H1 (cell line): ENCODE measurements at regions not wholly inside any gene's neighbourhood (a gene's known extent, or its start where the extent isn't known, plus 50 kb on each side); places are given as distances from the start of the nearest gene placed in this dataset.

ENCODE experiments used
- CTCF ChIA-PET: fragments of 300-600 bp; sonication (Branson Sonifier 250); formaldehyde crosslinking; loops from one replicate; lab custom pipeline; 2021; ENCODE audit not compliant: partially characterized antibody; lab: Charles Lee
- POLR2A ChIA-PET: fragments of 300-600 bp; sonication (Branson Sonifier 250); formaldehyde crosslinking; loops from one replicate; lab custom pipeline; 2021; ENCODE audit warnings: inconsistent platforms; ENCODE audit not compliant: partially characterized antibody; lab: Charles Lee
- DNase-seq, 2 experiments: peaks; one replicate each; pipeline versions ENCODE4 v3.0.0 to v3.0.0-alpha.2; 2010 to 2022; ENCODE audit warnings: low spot score in 2 of 2, low read depth in 1 of 2, mixed read lengths in 1 of 2
- FAIRE-seq: peaks from 2 replicates; lab custom pipeline; 2011; peaks lifted over from hg19 to GRCh38; lab: Jason Lieb, UNC
- H2AFZ ChIP-seq: 2 replicates; pipeline ENCODE4 v1.8.1; 2012; ENCODE audit warnings: low read length, inconsistent platforms
- H2AK5ac ChIP-seq: 2 replicates; pipeline ENCODE4 v1.6.1; 2013; ENCODE audit warnings: low read depth, low read length
- H2BK120ac ChIP-seq: replicated peaks from 2 replicates; pipeline ENCODE3; 2013; ENCODE audit warnings: low read depth, low read length, inconsistent platforms
- H2BK12ac ChIP-seq: 2 replicates; pipeline ENCODE4 v1.6.1; 2013; ENCODE audit warnings: low read depth, low read length
- H2BK15ac ChIP-seq: 2 replicates; pipeline ENCODE4 v1.6.1; 2013; ENCODE audit warnings: low read length
- H2BK20ac ChIP-seq: 2 replicates; pipeline ENCODE4 v1.6.1; 2013; ENCODE audit warnings: low read length
- H2BK5ac ChIP-seq: 2 replicates; pipeline ENCODE4 v1.6.1; 2013; ENCODE audit warnings: low read depth, low read length
- H3K14ac ChIP-seq: 2 replicates; pipeline ENCODE4 v1.6.1; 2013; ENCODE audit warnings: inconsistent platforms; ENCODE audit not compliant: insufficient read length
- H3K18ac ChIP-seq: 2 replicates; pipeline ENCODE4 v1.6.1; 2013; ENCODE audit warnings: low read length; ENCODE audit errors: extremely low read depth
- H3K23ac ChIP-seq: 2 replicates; pipeline ENCODE4 v1.6.1; 2013; ENCODE audit warnings: inconsistent platforms; ENCODE audit not compliant: insufficient read length
- H3K23me2 ChIP-seq: 2 replicates; pipeline ENCODE4 v1.6.1; 2013; ENCODE audit warnings: low read depth, low read length
- H3K27ac ChIP-seq: 2 replicates; pipeline ENCODE4 v1.6.1; 2011; ENCODE audit warnings: low read depth, low read length, inconsistent platforms
- H3K27me3 ChIP-seq, 4 experiments: replicated peaks in 1 of 4; 1 replicate in 1 of 4; 2 replicates in 3 of 4; pipeline versions ENCODE4 v1.6.1 to v1.8.1; 2011 to 2013; ENCODE audit warnings: low read length in 3 of 4, mild to moderate bottlenecking in 3 of 4, inconsistent platforms in 2 of 4, mixed read lengths in 2 of 4, moderate library complexity in 1 of 4; ENCODE audit not compliant: control insufficient read depth in 3 of 4, insufficient read depth in 3 of 4; ENCODE audit errors: extremely low read depth in 1 of 4
- H3K36me3 ChIP-seq, 4 experiments: 2 replicates each; pipeline versions ENCODE4 v1.6.1 to v1.8.1; 2011 to 2013; ENCODE audit warnings: mild to moderate bottlenecking in 4 of 4, low read length in 3 of 4, moderate library complexity in 2 of 4, control low read depth in 1 of 4, inconsistent platforms in 1 of 4; ENCODE audit not compliant: insufficient read depth in 4 of 4, control insufficient read depth in 2 of 4
- H3K4ac ChIP-seq: replicated peaks from 2 replicates; pipeline ENCODE3; 2013; ENCODE audit warnings: low read length, low read depth, mixed read lengths, inconsistent platforms; ENCODE audit not compliant: insufficient read length
- H3K4me1 ChIP-seq, 4 experiments: replicated peaks in 1 of 4; 1 replicate in 1 of 4; 2 replicates in 3 of 4; pipeline versions ENCODE4 v1.6.1 to v1.8.1; 2011 to 2013; ENCODE audit warnings: low read length in 3 of 4, inconsistent platforms in 2 of 4, mixed read lengths in 1 of 4; ENCODE audit not compliant: insufficient read depth in 4 of 4, control insufficient read depth in 3 of 4
- H3K4me2 ChIP-seq, 2 experiments: 2 replicates each; pipeline versions ENCODE4 v1.6.1 to v1.8.1; 2011 to 2013; ENCODE audit warnings: low read depth in 2 of 2, low read length in 2 of 2, control low read depth in 1 of 2, inconsistent platforms in 1 of 2, mild to moderate bottlenecking in 1 of 2; ENCODE audit not compliant: insufficient read depth in 1 of 2
- H3K4me3 ChIP-seq, 4 experiments: fragments of 200-600, 300-600 bp in 1 of 4; sonication (generic), shearing (Covaris generic), sonication (Bioruptor Twin) in 1 of 4; 2 replicates each; pipeline versions ENCODE4 v1.5.1 to v1.8.1; 2011 to 2016; ENCODE audit warnings: low read length in 4 of 4, low read depth in 3 of 4, control low read depth in 2 of 4, inconsistent platforms in 2 of 4, mild to moderate bottlenecking in 2 of 4, mixed read lengths in 1 of 4, moderate library complexity in 1 of 4; ENCODE audit not compliant: insufficient read depth in 2 of 4; ENCODE audit errors: extremely low read depth in 1 of 4
- H3K56ac ChIP-seq: replicated peaks from 2 replicates; pipeline ENCODE3; 2013; ENCODE audit warnings: low read depth, mild to moderate bottlenecking, mixed read lengths, low read length, inconsistent platforms; ENCODE audit not compliant: insufficient read length
- H3K79me1 ChIP-seq: 2 replicates; pipeline ENCODE4 v1.6.1; 2013; ENCODE audit warnings: low read depth, low read length, control low read depth
- H3K79me2 ChIP-seq, 2 experiments: 2 replicates each; pipeline versions ENCODE4 v1.6.1 to v1.8.1; 2012 to 2013; ENCODE audit warnings: low read length in 2 of 2, mild to moderate bottlenecking in 2 of 2, inconsistent platforms in 1 of 2; ENCODE audit not compliant: insufficient read depth in 2 of 2, control insufficient read depth in 1 of 2
- H3K9ac ChIP-seq, 4 experiments: replicated peaks in 1 of 4; 1 replicate in 1 of 4; 2 replicates in 3 of 4; pipeline versions ENCODE4 v1.6.1 to v1.8.1; 2011 to 2013; ENCODE audit warnings: low read depth in 3 of 4, low read length in 3 of 4, control low read depth in 2 of 4, mild to moderate bottlenecking in 2 of 4, moderate library complexity in 2 of 4, inconsistent platforms in 1 of 4; ENCODE audit errors: extremely low read depth in 1 of 4
- H3K9me3 ChIP-seq, 2 experiments: 2 replicates each; pipeline versions ENCODE4 v1.6.1 to v1.8.1; 2012 to 2013; ENCODE audit warnings: mild to moderate bottlenecking in 2 of 2, moderate library complexity in 2 of 2, control low read depth in 1 of 2, inconsistent platforms in 1 of 2, low read depth in 1 of 2, low read length in 1 of 2, mixed read lengths in 1 of 2; ENCODE audit not compliant: insufficient read depth in 2 of 2
- H4K20me1 ChIP-seq, 2 experiments: replicated peaks in 1 of 2; 2 replicates each; pipeline versions ENCODE3 to v1.8.1; 2011 to 2013; ENCODE audit warnings: inconsistent platforms in 2 of 2, low read length in 2 of 2, mild to moderate bottlenecking in 1 of 2; ENCODE audit not compliant: insufficient read depth in 2 of 2, control insufficient read depth in 1 of 2
- H4K5ac ChIP-seq: 2 replicates; pipeline ENCODE4 v1.6.1; 2013; ENCODE audit warnings: low read length, low read depth, mixed read lengths, inconsistent platforms; ENCODE audit not compliant: insufficient read length
- H4K8ac ChIP-seq: 2 replicates; pipeline ENCODE4 v1.8.0; 2013; ENCODE audit warnings: mild to moderate bottlenecking, moderate library complexity, low read length, inconsistent platforms; ENCODE audit not compliant: insufficient read depth; ENCODE audit errors: extremely low read depth
- H4K91ac ChIP-seq: replicated peaks from 2 replicates; pipeline ENCODE3; 2013; ENCODE audit warnings: low read length, mixed read lengths, inconsistent platforms; ENCODE audit not compliant: insufficient read length
- CHD1 ChIP-seq: IDR thresholded peaks from 2 replicates; pipeline ENCODE4 v1.6.1; 2012; ENCODE audit warnings: low read depth, low read length, improper control_type of control experiment
- CHD2 ChIP-seq: IDR thresholded peaks from 2 replicates; pipeline ENCODE4 v1.6.1; 2012; ENCODE audit warnings: low read length, improper control_type of control experiment
- CTCF ChIP-seq, 3 experiments: IDR thresholded peaks; 1 replicate in 2 of 3; 2 replicates in 1 of 3; pipeline versions ENCODE4 v1.5.1 to v1.6.1; 2011; ENCODE audit warnings: low read length in 3 of 3, mild to moderate bottlenecking in 3 of 3, inconsistent platforms in 2 of 3, low read depth in 1 of 3, moderate library complexity in 1 of 3; ENCODE audit not compliant: insufficient read depth in 1 of 3; ENCODE audit errors: control extremely low read depth in 1 of 3
- POLR2A ChIP-seq, 2 experiments: IDR thresholded peaks; 1 replicate in 1 of 2; 2 replicates in 1 of 2; pipeline ENCODE4 v1.6.1; 2011; ENCODE audit warnings: low read depth in 2 of 2, low read length in 2 of 2, mild to moderate bottlenecking in 2 of 2; ENCODE audit errors: control extremely low read depth in 1 of 2
- SAP30 ChIP-seq: fragments of 300-600 bp; sonication (generic); IDR thresholded peaks from 2 replicates; pipeline ENCODE4 v1.7.1; 2012; ENCODE audit warnings: low read length, moderate library complexity, mild to moderate bottlenecking, inconsistent platforms; ENCODE audit not compliant: insufficient read depth, insufficient replicate concordance
- TAF7 ChIP-seq: optimal IDR thresholded peaks from 2 replicates; pipeline ENCODE3; 2011; ENCODE audit warnings: low read depth, mild to moderate bottlenecking, inconsistent platforms, low read length, moderate library complexity, borderline replicate concordance
- TBP ChIP-seq: IDR thresholded peaks from 2 replicates; pipeline ENCODE4 v1.6.1; 2011; ENCODE audit warnings: low read depth, low read length, improper control_type of control experiment
- YY1 ChIP-seq: IDR thresholded peaks from 2 replicates; pipeline ENCODE4 v1.6.1; 2011; ENCODE audit warnings: low read depth, mild to moderate bottlenecking, low read length
- WGBS, 2 experiments: shearing (Covaris generic) in 1 of 2; methylation state at CpG; one replicate each; pipeline versions ENCODE4 v1.1.6 to v1.1.7; 2013 to 2015; ENCODE audit warnings: low lambda C conversion rate in 2 of 2, mixed read lengths in 2 of 2, inconsistent platforms in 1 of 2, low coverage in 1 of 2, missing lambda C conversion rate in 1 of 2; ENCODE audit not compliant: insufficient replicate concordance in 2 of 2, insufficient coverage in 1 of 2, insufficient read length in 1 of 2; ENCODE audit errors: extremely low coverage in 1 of 2, missing lambda C conversion rate in 1 of 2; 5-methylcytosine and 5-hydroxymethylcytosine counted together
- TF ChIP-seq, protein P1 (sequence below): IDR thresholded peaks from 2 replicates; pipeline ENCODE4 v1.6.1; 2011; ENCODE audit warnings: low read depth, mild to moderate bottlenecking, low read length; ENCODE audit not compliant: insufficient read depth

DNA sequence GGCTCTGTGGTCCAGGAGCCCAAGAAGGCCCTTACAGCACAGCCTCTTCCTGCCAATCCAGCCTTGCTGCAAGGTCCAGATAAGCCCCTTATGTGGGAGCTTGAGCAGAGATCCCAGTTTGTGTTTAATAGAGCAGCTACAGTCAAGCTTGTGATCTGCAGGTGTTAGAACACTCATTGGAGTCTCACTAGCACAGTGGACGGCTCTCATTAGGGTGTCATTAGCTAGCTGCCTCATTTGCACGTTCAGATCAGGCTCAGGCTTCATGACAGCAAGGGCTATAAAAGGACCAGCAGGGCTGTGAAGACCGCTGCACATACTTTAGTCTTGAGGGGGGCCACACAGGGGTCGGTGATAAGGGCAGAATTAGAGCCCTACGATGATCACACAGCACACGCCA, 443.2 kb downstream of the RPS24 start:
- ChIA-PET CTCF (no interaction called here), POLR2A (no interaction called here)
- no peak overlapping the region for H2BK20ac ChIP-seq
- H3K4me2 ChIP-seq, result no peak overlapping the region
- no peak overlapping the region for H2BK120ac ChIP-seq
- H3K27me3 ChIP-seq, result no peaks in the 10 kb centered on the region
- H2BK15ac ChIP-seq, result no peak overlapping the region
- no peaks in the 10 kb centered on the region for H3K79me2 ChIP-seq
- no peak for DNase-seq
- H3K27ac ChIP-seq, result no peak overlapping the region
- H2BK12ac ChIP-seq, result no peak overlapping the region
- H4K8ac ChIP-seq, result no peak overlapping the region
- TF ChIP-seq CTCF (IDR thresholded peaks at IDR 0.05; ENCODE audit: control extremely low read depth in 1 of 3, insufficient read depth in 1 of 3, low read depth in 1 of 3, low read length in 3 of 3) (no peak), SAP30 (no peak), CHD2 (no peak), TBP (no peak), POLR2A (IDR thresholded peaks at IDR 0.05; ENCODE audit: control extremely low read depth in 1 of 2, low read depth in 2 of 2, low read length in 2 of 2) (no peak), TAF7 (no peak), YY1 (no peak), CHD1 (no peak)
- TF ChIP-seq, protein P1, sequence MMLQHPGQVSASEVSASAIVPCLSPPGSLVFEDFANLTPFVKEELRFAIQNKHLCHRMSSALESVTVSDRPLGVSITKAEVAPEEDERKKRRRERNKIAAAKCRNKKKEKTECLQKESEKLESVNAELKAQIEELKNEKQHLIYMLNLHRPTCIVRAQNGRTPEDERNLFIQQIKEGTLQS, result no peak
- H3K9ac ChIP-seq, result no peak overlapping the region
- peaks cover 1 to 8% (median 4%) of the 10 kb centered on the region in 4 experiments; a peak in 4 of 7 replicates for H3K4me1 ChIP-seq
- H3K18ac ChIP-seq, result no peak overlapping the region
- H3K9me3 ChIP-seq, result no peaks in the 10 kb centered on the region
- no peaks in the 10 kb centered on the region for H4K20me1 ChIP-seq
- no peak overlapping the region for H4K5ac ChIP-seq
- no peaks in the 10 kb centered on the region for H3K79me1 ChIP-seq
- no peak overlapping the region for H3K14ac ChIP-seq
- FAIRE-seq, result no peak
- no peak overlapping the region for H2AK5ac ChIP-seq
- H3K56ac ChIP-seq, result no peak overlapping the region
- H2BK5ac ChIP-seq, result no peak overlapping the region
- no peaks in the 10 kb centered on the region for H3K23me2 ChIP-seq
- H3K4ac ChIP-seq, result no peak overlapping the region
- H3K23ac ChIP-seq, result no peak overlapping the region
- no peak overlapping the region for H3K4me3 ChIP-seq
- no peak overlapping the region for H4K91ac ChIP-seq
- 100% methylated on average over 5 of the region's 6 CpGs; no CpG with 5 or more reads in 1 of the 2 experiments for WGBS, 2 experiments
- H3K36me3 ChIP-seq, result no peaks in the 10 kb centered on the region
- no peak overlapping the region for H2AFZ ChIP-seq
